Fibroblast of lung (primary cell): ENCODE measurements at regions not wholly inside any gene's neighbourhood (a gene's known extent, or its start where the extent isn't known, plus 50 kb on each side); places are given as distances from the start of the nearest gene placed in this dataset.

Experiments used
- CTCF ChIP-seq, 2 donors: IDR thresholded peaks in 1 of 2; conservative IDR thresholded peaks in 1 of 2; 1 replicate in 1 of 2; 2 replicates in 1 of 2; pipeline ENCODE4 v1.5.1; 2011 to 2012; ENCODE audit warnings: low read length in 2 of 2, control low read depth in 1 of 2, inconsistent platforms in 1 of 2, low read depth in 1 of 2, mild to moderate bottlenecking in 1 of 2
- EZH2 ChIP-seq: IDR thresholded peaks from 2 replicates; pipeline ENCODE4 v1.5.1; 2012; ENCODE audit warnings: low read length, control low read depth, mild to moderate bottlenecking; ENCODE audit errors: missing control alignments

GRCh38 chr14:80385336-80385735 lies 174.0 kb upstream of the DIO2 start:
- TF ChIP-seq EZH2 (no peak), CTCF (conservative IDR thresholded peaks at IDR 0.05 in 1 of 2, IDR thresholded peaks at IDR 0.05 in 1 of 2; ENCODE audit: low read depth in 1 of 2, low read length in 2 of 2) (no peak)
